HG03097 (cell line): ENCODE measurements at regions not wholly inside any gene's neighbourhood (a gene's known extent, or its start where the extent isn't known, plus 50 kb on each side); places are given as distances from the start of the nearest gene placed in this dataset.
"Not testable (repeated sequence)": the region's sequence is repeated elsewhere in the genome, so short reads cannot be mapped to it uniquely, and the experiment has no call there.

ENCODE experiments used
- ATAC-seq: cut with Tn5 transposase; IDR thresholded peaks from one replicate; pipeline ENCODE4 v1.9.1; 2021; ENCODE audit not compliant: unreplicated experiment, low FRiP score

- ATAC-seq: no peak
Measured at GRCh38 chr10:44015702-44016500, 367.2 kb upstream of the ZNF32 start.

- ATAC-seq: no peak
Measured at GRCh38 chr10:44014644-44015250, 366.1 kb upstream of the ZNF32 start.

GRCh38 chr10:44013981-44014380 lies 365.3 kb upstream of the ZNF32 start:
- no peak for ATAC-seq

- no peak for ATAC-seq
Measured at GRCh38 chr10:44012921-44013320, 364.2 kb upstream of the ZNF32 start.

GRCh38 chr10:44011603-44011981 lies 362.9 kb upstream of the ZNF32 start:
- no peak for ATAC-seq

- ATAC-seq: peak; percentile 94
Measured at GRCh38 chr10:44010873-44011602, 362.4 kb upstream of the ZNF32 start.

- ATAC-seq: no peak
Measured at GRCh38 chr10:44009891-44010632, 361.4 kb upstream of the ZNF32 start.

GRCh38 chr10:44008917-44009709 lies 360.4 kb upstream of the ZNF32 start:
- ATAC-seq: no peak

GRCh38 chr10:44008270-44008916 lies 359.7 kb upstream of the ZNF32 start:
- ATAC-seq: no peak

GRCh38 chr10:44006771-44007170 lies 358.1 kb upstream of the ZNF32 start:
- ATAC-seq: no peak

GRCh38 chr10:44005788-44006099 lies 357.1 kb upstream of the ZNF32 start:
- no peak for ATAC-seq

GRCh38 chr10:44004913-44005787 lies 356.5 kb upstream of the ZNF32 start:
- ATAC-seq: no peak

GRCh38 chr10:43998021-43998809 lies 349.5 kb upstream of the ZNF32 start:
- ATAC-seq: no peak

GRCh38 chr10:43997330-43997729 lies 348.6 kb upstream of the ZNF32 start:
- ATAC-seq: no peak

GRCh38 chr10:43994539-43994938 lies 345.9 kb upstream of the ZNF32 start:
- ATAC-seq: no peak

- ATAC-seq: not testable (repeated sequence)
Measured at GRCh38 chr10:43992816-43993215, 344.1 kb upstream of the ZNF32 start.

GRCh38 chr10:43986374-43986773 lies 337.7 kb upstream of the ZNF32 start:
- no peak for ATAC-seq

- ATAC-seq: no peak
Measured at GRCh38 chr10:43985941-43986340, 337.3 kb upstream of the ZNF32 start.
